ENCODE measurements at regions not wholly inside any gene's neighbourhood (a gene's known extent, or its start where the extent isn't known, plus 50 kb on each side); places are given as distances from the start of the nearest gene placed in this dataset.
"Not testable (repeated sequence)": the region's sequence is repeated elsewhere in the genome, so short reads cannot be mapped to it uniquely, and the experiment has no call there.

DNA sequence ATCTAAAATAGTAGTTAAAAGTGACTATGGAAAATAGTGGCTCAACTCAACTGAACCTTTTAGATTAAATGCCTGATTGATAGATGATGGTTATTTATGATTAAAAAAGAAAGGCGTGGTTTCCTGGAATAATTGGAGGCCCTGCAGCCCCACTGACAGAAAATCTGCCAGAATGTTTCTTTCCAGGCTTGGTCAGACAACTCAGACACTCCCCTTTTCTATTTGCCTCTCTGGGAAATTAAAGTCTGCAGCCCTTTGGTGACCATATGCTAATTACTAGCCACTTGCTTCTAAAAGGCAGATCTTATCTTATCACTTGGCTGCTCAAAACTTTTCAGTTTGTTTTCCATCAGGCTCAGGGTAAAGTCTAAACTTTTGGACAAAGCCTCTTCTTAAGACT is 506.0 kb downstream of the TMEM114 start:
- no peak for TF ChIP-seq ZFX (IDR thresholded peaks at IDR 0.05)
- TF ChIP-seq, protein P1, sequence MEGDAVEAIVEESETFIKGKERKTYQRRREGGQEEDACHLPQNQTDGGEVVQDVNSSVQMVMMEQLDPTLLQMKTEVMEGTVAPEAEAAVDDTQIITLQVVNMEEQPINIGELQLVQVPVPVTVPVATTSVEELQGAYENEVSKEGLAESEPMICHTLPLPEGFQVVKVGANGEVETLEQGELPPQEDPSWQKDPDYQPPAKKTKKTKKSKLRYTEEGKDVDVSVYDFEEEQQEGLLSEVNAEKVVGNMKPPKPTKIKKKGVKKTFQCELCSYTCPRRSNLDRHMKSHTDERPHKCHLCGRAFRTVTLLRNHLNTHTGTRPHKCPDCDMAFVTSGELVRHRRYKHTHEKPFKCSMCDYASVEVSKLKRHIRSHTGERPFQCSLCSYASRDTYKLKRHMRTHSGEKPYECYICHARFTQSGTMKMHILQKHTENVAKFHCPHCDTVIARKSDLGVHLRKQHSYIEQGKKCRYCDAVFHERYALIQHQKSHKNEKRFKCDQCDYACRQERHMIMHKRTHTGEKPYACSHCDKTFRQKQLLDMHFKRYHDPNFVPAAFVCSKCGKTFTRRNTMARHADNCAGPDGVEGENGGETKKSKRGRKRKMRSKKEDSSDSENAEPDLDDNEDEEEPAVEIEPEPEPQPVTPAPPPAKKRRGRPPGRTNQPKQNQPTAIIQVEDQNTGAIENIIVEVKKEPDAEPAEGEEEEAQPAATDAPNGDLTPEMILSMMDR (conservative IDR thresholded peaks at IDR 0.05), result no peak

GRCh38 chr16:8083560-8083959 is 506.8 kb downstream of the TMEM114 start:
- no peak overlapping the region for H3K27ac ChIP-seq
- TF ChIP-seq, protein P1 (conservative IDR thresholded peaks at IDR 0.05), result no peak
- TF ChIP-seq ZFX (IDR thresholded peaks at IDR 0.05), result no peak

More for the DNA sequence above, 506.0 kb downstream of the TMEM114 start:
- H3K27ac ChIP-seq, result no peak overlapping the region

- TF ChIP-seq ZFX (IDR thresholded peaks at IDR 0.05), result no peak
- TF ChIP-seq, protein P1 (conservative IDR thresholded peaks at IDR 0.05), result no peak
- no peak overlapping the region for H3K27ac ChIP-seq
These were observed 509.5 kb downstream of the TMEM114 start for GRCh38 chr16:8080817-8081216.

GRCh38 chr16:8075271-8075670 is 515.0 kb downstream of the TMEM114 start:
- TF ChIP-seq, protein P1 (conservative IDR thresholded peaks at IDR 0.05), result no peak
- no peak for TF ChIP-seq ZFX (IDR thresholded peaks at IDR 0.05)
- no peak overlapping the region for H3K27ac ChIP-seq

DNA sequence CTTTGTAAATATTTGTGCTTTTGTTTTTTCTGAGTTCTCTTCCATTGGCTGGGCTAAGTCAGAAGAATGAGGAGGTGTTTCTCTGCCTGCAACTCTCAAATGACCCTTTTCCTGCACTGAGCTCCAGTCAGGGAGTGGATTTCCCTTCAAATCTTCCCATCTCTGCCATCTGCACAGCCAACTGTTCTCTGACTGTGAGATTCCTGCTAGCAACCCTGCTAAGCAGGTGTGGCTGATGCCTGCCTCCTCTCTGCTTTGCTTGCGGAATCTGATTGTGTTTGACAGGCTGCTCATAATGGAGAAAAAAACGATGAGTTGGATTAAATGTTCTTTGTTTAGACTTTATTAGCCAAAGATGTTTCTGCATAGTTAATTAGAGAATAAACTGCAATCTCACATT is 519.8 kb downstream of the TMEM114 start:
- no peak for TF ChIP-seq ZFX (IDR thresholded peaks at IDR 0.05)
- TF ChIP-seq, protein P1 (conservative IDR thresholded peaks at IDR 0.05), result no peak

GRCh38 chr16:8068225-8068624 is 522.1 kb downstream of the TMEM114 start:
- H3K27ac ChIP-seq, result not testable (repeated sequence)

More for the DNA sequence above, 519.8 kb downstream of the TMEM114 start:
- H3K27ac ChIP-seq, result no peak overlapping the region

- TF ChIP-seq, protein P1 (conservative IDR thresholded peaks at IDR 0.05), result no peak
- TF ChIP-seq ZFX (IDR thresholded peaks at IDR 0.05), result no peak
- no peak overlapping the region for H3K27ac ChIP-seq
These were observed 527.2 kb downstream of the TMEM114 start for GRCh38 chr16:8063159-8063558.

DNA sequence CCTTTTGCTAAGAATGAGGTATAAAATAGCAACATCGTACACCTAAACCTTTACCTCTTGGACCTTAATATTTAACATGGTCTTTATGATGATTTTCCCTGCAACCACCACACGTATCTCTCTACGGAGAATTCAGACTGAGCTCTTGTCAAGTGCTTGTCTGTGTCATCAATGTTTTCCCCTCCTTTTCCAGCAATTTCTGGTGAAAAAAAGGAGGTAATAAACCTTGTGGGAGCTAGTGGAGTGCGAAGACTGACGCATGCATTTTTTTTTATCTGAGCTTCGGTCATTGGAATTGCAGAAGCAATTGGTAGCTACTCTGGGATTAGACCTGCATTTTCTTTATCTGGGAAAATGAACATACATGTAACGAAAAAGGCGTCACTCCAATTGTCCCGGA is 527.6 kb downstream of the TMEM114 start:
- H3K27ac ChIP-seq, result no peak overlapping the region
- TF ChIP-seq, protein P1 (conservative IDR thresholded peaks at IDR 0.05), result no peak
- no peak for TF ChIP-seq ZFX (IDR thresholded peaks at IDR 0.05)

All from C4-2B (cell line).